NCI-H146 (cell line): ENCODE measurements at regions not wholly inside any gene's neighbourhood (a gene's known extent, or its start where the extent isn't known, plus 50 kb on each side); places are given as distances from the start of the nearest gene placed in this dataset.

Experiments used
- DNase-seq: peaks from one replicate; lab custom pipeline; 2025; lab: John Stamatoyannopoulos, UW

DNA sequence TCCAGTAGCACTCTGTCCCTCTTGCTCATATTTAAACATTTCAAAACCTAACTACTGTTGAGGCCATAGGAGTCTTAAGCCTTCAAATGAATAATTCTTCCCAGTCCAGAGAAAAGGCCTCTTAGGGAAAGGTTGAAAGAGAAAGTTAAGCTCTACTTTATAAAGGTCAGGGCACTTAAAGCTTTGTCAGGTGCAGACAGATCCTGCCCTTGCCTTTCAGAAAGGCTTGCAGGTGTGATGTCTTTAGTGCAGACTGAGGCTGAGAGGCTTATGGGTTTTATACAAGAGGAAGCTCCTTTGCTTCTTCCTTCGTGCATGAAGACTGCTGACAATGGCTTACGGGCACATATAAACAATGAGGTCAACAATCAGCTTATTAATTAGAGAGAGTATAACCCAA lies 105.0 kb upstream of the LINC00305 start:
- DNase-seq, result no peak

DNA sequence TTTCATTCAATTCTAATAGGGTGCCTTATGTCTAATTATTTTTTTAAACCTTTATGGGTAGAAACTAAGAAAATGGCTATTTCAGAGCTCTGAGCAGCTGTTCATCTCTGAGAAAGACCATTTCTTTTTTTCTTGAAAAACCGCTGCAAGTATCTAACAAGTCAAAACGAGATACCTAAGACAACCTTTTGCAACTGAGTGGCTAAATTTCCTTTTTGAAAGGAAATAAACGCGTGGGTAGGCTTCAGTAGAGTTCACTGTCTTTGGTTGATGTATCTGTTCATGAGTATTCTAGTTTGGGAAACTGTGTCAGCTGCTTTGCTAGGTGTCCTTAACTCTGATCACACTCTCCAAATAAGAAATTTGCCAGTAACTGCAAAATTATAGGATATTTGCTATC lies 104.3 kb upstream of the LINC00305 start:
- DNase-seq, result no peak

DNA sequence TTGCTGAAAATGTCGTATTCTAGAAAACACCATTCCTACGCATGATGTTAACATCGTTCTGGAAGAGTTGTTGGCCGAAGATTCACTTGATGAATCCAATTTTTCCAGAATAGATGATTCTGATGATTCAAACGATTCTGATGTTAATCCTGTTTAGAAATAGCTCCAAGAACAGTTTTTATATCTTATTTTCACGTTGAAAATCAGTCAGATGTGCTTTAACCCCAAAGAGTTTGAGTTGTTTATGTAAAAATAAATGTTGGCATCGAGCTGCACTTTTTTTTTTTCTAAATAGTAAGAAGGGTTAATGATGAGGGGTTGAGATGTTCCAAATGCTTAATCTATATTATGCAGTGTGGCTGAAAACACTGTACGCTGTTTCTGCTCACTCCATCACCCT lies 99.9 kb upstream of the LINC00305 start:
- no peak for DNase-seq

DNA sequence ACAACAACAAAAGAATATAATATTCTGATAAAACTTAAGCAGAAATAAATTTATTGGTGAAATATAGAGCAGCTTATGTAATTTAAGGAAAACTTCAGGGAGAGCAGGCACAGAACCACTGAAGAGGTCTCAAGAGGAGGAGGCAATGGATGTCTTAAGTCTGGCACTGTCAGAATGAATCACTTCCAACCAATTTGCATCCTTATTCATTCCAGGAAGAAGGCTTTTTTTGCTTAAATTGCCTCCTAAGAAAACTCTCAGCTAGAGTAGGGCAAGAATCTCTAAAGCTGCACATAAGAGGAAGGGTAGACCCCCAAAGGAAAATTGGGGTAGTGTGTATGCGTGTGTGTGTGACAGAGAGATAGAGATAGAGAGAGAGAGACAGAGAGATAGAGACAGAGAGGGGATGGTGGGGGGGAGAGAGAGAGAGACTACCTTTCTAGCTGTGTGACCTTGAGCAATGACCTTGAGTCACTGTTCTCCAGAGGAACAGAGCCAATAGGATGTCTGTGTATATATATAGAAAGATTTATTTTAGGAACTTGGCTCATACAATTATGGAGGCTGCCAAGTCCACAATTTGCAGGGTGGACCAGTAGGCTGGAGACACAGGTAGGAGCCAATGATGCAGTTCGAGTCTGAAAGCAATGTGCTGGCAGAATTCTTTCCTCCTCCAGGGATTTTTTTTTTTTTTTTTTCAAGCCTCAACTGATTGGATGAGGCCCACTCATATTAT lies 96.4 kb upstream of the LINC00305 start:
- no peak for DNase-seq

DNA sequence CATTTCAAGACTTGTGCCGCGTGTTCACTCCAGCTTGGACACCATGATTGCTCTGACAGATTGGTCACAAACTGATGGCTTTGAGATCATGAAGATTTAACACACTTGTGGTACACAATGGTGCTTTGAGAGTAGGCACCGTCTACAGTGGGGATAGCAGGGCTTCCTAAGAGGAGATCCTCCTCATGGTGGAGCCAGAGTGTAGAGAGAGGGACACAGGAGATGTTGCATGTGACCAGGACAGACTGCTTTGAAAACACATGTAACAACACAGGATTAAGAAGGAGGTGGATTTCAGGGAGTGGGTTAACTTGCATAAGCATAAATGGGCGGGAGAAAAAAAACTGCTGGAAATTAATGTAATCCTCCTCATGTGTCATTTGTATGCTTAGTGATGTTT lies 95.7 kb upstream of the LINC00305 start:
- DNase-seq, result peak; percentile 74

DNA sequence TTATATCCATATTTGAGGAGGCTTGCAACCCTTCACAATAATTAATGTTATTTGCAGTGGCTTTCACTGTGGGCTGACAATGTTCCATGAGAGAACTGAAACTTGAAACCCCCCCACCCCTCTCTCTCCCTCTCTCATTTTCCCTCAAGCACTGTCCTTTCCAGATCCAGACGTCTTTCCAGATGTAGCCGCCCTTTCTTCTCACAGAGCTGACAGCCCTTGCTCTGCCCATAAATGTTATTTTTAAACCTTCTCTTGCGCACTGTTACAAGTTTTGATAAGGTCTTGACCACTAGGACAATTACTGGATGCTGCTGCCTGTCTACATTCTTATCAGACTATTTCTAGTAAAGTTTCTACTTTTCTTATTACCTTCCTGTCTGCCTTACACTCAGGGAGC lies 91.4 kb upstream of the LINC00305 start:
- DNase-seq, result no peak

DNA sequence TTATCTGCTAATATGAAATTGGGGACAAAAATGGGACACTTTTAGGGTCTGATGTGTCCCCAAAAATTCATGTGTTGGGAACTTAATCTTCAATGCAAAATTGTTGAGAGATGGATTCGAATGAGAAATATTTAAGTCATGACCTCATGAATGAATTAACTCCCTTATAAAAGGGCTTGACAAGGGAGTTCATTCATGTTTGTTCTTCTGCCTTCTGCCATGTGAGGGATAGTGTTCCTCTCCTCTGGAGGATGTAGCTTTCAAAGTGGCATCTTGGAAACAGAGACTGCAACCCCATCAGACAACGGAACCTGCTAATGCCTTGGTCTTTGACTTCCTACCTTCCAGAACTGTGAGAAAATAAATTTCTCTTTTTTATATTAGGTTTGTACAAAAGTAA lies 89.2 kb upstream of the LINC00305 start:
- DNase-seq, result no peak

DNA sequence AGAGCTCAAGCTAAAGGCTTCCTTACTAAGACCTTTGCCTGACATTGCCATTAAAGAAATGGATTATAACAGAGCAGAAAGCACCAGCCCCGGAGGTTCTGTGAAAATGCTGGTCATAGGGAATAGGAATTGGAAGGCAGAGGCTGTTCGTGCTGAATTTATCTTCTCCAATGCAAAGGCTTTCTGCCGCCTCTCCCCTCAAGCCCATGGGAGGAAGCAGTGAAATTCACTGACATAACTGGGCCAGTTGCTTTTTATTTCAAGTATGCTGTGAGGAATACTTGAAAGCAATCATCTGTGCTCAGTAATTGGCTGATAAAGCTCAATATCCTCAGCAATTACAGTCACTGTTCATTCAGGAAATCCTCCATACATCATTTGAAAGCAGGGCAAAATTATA lies 85.4 kb upstream of the LINC00305 start:
- DNase-seq, result no peak

DNA sequence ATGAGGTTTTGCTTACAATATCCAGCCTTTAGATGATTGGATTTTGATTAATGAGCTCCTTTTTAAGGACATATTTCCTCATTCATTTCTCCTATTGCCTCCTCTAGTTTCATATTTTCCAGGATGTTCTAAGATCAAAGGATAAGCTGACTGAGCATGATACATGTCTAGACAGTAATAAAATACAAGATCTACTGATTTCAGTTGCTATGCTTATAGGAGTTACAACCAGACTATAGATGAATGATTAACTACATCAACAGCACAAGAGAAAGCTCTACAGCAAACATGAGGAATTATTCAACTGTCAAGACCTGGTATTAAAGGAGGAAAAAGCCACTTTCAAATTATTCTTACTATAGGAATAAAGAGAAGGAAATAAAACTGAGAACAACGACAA lies 85.0 kb upstream of the LINC00305 start:
- no peak for DNase-seq

DNA sequence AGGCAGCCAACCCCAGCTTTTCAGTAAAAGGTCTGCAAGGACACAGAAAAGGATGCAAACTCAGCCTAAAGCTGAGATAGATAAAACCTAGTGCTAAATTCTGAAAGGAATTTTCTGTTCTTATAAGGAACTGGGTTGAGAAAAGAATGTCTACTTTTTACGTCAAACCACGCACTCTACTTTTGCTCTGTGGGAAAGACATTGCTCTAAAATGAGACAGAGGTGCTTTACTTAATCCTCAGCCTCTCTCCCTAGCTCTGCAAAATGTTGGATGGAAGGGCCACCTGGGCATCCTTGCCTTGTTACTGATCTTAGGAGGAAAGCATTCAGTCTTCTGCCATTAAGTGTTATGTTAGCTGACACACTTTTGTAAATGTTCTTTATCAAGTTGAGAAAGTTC lies 72.1 kb upstream of the LINC00305 start:
- DNase-seq, result no peak

DNA sequence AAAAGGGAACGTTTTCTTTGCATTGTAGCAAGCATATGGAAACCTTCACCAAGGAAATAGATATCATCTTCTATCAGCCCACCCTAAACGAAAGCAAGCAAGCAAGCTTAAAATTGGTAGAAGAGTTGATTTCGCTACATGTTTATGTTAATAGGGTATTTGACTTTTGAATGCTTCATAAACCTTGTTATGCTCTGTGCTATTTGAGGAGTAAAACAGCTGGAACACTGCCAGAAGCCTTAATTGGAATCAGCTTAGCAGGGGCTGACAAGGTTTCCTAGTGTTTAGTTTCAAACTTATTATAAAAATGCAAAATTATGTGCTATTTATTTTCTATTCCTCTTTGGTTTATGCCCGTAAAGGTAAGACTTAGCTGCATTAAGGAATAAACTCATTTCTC lies 70.6 kb upstream of the LINC00305 start:
- peak; percentile 35 for DNase-seq

DNA sequence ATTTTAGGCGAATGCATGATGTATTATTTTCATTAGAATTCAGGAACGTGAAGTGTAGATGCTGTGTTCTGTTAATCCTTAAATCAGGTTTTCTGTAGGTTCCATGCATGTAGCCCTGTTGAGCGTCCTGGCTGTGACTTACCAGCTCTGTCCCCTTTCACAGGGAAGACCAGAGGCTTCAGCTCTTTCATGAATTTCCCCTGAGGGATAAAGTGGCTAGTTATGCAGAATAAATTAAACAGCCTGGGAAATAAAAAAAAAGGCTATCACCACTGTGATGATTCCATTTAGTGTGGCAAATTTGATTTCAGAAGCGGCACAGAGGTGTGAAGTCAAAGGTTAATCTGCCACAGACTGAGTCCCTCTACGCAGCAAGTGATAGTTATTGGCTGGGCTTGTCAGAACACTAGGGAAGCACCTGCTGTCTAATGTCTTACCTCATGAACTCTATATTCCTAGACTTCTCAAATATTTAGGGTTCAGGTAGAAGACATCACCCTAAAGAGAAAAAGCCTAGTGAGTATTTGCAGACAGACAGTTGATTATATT lies 61.6 kb upstream of the LINC00305 start:
- peak; percentile 72 for DNase-seq

DNA sequence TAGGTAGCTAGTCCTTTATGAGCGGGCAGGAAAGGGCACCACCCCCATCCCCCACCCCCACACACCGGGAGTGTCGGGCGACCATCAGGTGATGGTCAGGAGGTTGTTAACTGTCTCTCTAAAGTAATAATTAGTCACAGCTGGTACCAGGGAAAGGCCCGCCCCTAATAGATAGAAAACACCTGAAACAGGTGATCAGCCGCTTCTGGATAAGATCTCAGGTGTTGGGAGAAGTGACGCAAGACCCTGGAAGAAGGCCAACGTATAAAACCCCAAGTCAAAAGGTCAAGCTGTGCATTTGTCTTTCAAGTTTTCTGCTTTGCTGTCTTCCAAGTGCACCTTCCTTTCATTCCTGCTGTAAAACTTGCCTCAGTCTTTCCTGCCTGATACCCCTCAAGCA lies 59.6 kb upstream of the LINC00305 start:
- DNase-seq, result peak; percentile 89

DNA sequence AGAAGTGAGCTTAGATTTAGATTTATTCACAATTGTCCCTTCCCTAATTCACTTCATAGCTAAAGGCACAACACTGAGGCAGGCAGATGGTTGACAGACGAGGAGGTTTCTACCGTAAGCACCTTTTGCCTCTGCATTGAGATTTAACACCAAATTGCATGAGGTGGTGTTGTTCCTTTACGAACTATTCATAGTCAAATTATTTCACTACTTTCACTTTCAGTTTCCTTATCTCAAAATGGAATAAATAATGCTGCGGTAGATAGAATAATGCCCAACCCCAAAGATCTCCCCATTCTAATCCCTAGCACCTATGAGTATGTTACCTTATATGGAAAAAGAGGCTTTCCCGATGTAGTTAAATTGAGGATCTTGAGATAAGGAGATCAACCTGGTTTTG lies 58.9 kb upstream of the LINC00305 start:
- no peak for DNase-seq

DNA sequence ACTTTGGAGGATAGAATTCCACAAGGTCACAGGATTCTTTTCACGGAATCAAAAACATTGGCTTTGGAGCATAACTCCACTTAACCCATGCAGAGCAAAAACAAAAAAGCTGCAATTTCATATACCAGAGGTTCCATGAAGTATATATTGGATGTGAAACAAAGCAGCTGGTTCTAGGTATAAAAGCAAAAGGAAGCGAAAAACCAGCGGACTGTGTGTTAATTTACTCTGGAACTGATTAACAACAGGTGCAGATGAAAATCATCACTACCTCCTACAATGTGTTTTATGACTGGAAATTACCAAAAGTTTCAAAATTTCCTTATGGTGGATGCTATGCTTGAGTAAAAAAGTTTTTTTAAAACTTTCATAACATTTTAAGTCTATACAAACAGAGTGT lies 54.4 kb upstream of the LINC00305 start:
- peak; percentile 21 for DNase-seq

DNA sequence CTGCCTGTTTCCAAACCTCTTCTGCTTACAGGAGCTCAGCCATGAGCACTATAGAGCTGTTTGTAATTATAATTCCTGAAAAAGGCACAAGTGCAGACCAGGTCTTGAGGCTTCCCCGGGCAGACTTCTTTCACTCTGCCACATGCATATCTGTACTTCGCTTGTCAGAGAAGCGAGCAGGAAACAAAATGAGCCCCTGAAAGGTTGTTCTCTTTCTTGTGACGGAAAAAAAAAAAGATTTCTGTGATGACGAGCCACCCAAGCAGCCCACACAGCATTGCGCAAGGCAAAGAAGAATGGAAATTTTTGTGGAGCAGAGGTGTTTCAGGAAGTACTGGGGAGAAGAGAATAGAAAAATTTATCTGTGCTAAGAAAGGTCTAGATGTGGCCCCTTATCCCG lies 54.0 kb upstream of the LINC00305 start:
- DNase-seq, result no peak

DNA sequence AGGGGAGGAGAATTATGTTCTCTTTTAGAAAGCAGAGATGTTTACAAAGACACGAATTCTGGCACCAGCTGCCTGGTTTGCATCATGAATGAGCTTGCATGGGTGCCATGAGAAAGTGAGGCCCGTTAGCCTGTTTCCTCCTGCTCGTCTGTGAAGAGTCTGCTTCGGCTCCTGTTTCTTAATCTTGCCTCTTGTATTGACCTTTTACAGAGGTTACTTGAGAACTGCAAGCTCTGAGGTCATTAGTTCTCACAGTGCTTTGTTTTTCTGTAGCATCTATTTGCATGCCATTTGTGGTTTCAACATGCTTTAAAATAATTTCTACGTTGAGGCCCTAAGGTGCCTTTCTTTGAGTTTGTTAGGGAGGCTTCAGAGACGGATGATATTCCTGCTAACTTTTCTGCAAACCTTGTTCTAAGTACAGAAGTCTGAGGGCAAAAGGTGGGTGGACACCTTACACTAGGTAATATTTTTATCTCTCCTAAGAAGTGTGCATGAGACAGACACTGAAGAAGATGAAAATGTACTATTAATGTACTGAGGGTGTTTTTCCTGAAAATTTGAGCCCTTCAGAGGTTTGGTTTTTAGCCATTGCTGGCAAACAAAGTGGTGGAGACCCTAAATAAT lies 53.4 kb upstream of the LINC00305 start:
- DNase-seq, result peak; percentile 53

DNA sequence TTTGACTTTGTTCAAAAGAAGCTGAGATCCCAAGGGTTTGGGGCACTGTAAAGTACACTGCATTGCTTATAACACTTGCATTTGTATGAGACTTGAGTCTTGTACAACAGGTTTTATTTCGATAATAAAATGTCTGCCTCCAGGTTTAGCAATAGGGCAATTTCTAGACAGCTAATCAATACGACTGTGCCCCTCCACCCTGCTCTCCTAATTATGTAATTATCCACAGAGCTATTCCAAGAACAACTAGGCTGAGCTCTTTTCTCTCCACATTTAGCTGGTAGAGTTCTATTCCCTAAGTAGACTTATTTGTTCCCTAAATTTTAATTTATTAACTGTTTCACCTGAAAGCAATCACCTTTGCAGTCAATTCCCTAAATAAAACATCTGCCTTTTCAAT lies 52.9 kb upstream of the LINC00305 start:
- DNase-seq, result peak; percentile 77

DNA sequence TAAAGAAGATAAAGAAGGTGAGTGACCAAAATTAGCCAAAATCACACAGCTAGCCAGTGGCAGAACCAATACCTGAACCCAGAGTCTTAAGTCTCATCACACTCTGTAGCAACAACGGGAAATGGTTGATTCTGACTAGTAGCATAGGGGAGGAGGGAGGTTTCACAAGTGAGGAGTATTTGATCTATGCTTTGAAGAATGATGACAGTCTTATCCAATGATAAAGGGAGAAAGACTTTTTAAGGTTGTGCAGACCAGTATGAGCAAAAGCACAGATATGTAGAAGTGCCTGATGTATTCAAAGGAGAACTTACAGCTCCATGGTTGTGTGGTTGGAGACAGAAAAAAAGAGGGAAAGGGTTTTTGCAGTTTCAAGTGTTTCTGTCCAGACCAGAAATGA lies 50.7 kb upstream of the LINC00305 start:
- no peak for DNase-seq
